GM23248 (cell line): ENCODE measurements at regions not wholly inside any gene's neighbourhood (a gene's known extent, or its start where the extent isn't known, plus 50 kb on each side); places are given as distances from the start of the nearest gene placed in this dataset.
A peak's percentile ranks its signal among the peaks of the same experiment; 100 is the strongest.

Source experiments
- DNase-seq: peaks from one replicate; pipeline ENCODE4 v3.0.0-alpha.2; 2015
- H2AFZ ChIP-seq: fragments of 200-600 bp; sonication (generic); 2 replicates; pipeline ENCODE4 v1.6.1; 2016; ENCODE audit warnings: antibody characterized with exemption
- H3F3A ChIP-seq: fragments of 200-600 bp; sonication (generic); 2 replicates; pipeline ENCODE4 v1.6.1; 2016; ENCODE audit warnings: mild to moderate bottlenecking, antibody characterized with exemption, mixed run types; ENCODE audit not compliant: insufficient read depth
- H3K27ac ChIP-seq: fragments of 200-600 bp; sonication (generic); 2 replicates; pipeline ENCODE4 v1.5.1; 2016; ENCODE audit warnings: mild to moderate bottlenecking
- H3K27me3 ChIP-seq: fragments of 200-600 bp; sonication (generic); replicated peaks from 2 replicates; pipeline ENCODE4 v1.6.1; 2016; ENCODE audit warnings: mild to moderate bottlenecking; ENCODE audit not compliant: insufficient read depth
- H3K36me3 ChIP-seq: fragments of 200-600 bp; sonication (generic); 2 replicates; pipeline ENCODE4 v1.6.1; 2016; ENCODE audit warnings: low read depth, mild to moderate bottlenecking
- H3K4me1 ChIP-seq: fragments of 200-600 bp; sonication (generic); 2 replicates; pipeline ENCODE4 v1.6.1; 2016; ENCODE audit warnings: mild to moderate bottlenecking; ENCODE audit not compliant: insufficient read depth
- H3K4me2 ChIP-seq: fragments of 200-600 bp; sonication (generic); one replicate; pipeline ENCODE4 v1.6.1; 2016; ENCODE audit warnings: mild to moderate bottlenecking; ENCODE audit not compliant: unreplicated experiment
- H3K4me3 ChIP-seq: fragments of 200-600 bp; sonication (generic); 2 replicates; pipeline ENCODE4 v1.5.1; 2016; ENCODE audit warnings: mild to moderate bottlenecking
- H3K79me2 ChIP-seq: fragments of 200-600 bp; sonication (generic); 2 replicates; pipeline ENCODE4 v1.6.1; 2016; ENCODE audit warnings: mild to moderate bottlenecking; ENCODE audit not compliant: insufficient read depth
- H3K9ac ChIP-seq: fragments of 200-600 bp; sonication (generic); 2 replicates; pipeline ENCODE4 v1.6.1; 2016; ENCODE audit warnings: mild to moderate bottlenecking
- H3K9me2 ChIP-seq: fragments of 200-600 bp; sonication (generic); 2 replicates; pipeline ENCODE4 v1.6.1; 2016; ENCODE audit warnings: mixed run types, mild to moderate bottlenecking, moderate library complexity; ENCODE audit not compliant: insufficient read depth
- H3K9me3 ChIP-seq: fragments of 200-600 bp; sonication (generic); one replicate; pipeline ENCODE4 v1.6.1; 2017; ENCODE audit warnings: low read depth
- H4K20me1 ChIP-seq: fragments of 200-600 bp; sonication (generic); 2 replicates; pipeline ENCODE4 v1.6.0; 2016; ENCODE audit not compliant: insufficient read depth
- EZH2 ChIP-seq: fragments of 200-600 bp; sonication (generic); IDR thresholded peaks from 2 replicates; pipeline ENCODE4 v1.6.1; 2018; ENCODE audit warnings: antibody characterized with exemption, mild to moderate bottlenecking; ENCODE audit not compliant: insufficient read depth, poor library complexity, severe bottlenecking
- EZH2phosphoT487 ChIP-seq: fragments of 200-600 bp; sonication (generic); IDR thresholded peaks from 2 replicates; pipeline ENCODE4 v1.6.1; 2018; ENCODE audit warnings: antibody characterized with exemption, moderate library complexity, mild to moderate bottlenecking, low read depth; ENCODE audit not compliant: insufficient read depth
- WGBS, 2 experiments: methylation state at CpG; one replicate each; pipeline ENCODE4 v1.1.6; 2015 to 2017; ENCODE audit warnings: low lambda C conversion rate in 2 of 2, low coverage in 1 of 2; ENCODE audit errors: missing lambda C conversion rate in 2 of 2; 5-methylcytosine and 5-hydroxymethylcytosine counted together
- in situ Hi-C: fragments of 300-500 bp; cut with MboI; formaldehyde crosslinking; loops from 2 replicates; pipeline ENCODE4 v1.15.0; 2020

DNA sequence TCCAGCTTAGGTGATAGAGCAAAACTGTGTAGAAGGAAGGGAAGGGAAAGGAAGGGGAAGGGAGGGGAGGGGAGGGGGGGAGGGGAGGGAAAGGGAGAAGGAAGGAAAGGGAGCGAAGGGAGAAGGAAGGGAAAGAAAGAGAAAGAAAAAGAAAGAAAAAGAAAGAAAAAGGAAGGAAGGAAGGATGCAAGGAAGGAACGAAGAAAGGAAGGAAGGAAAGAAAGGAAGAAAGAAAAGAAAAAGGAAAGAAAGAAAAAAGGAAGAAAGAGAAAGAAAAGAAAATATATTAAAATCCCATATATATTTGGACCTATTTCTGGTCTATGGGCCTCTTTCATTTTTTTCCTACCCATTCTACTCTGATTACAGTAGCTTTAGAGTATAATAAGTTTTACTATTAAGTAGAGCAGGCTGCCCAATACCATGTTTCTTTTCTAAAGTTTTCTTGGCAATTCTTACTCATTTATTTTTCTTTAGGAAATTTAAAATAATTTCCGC, 229.1 kb downstream of the AUH start:
- Histone ChIP-seq H3K9me2 (no peaks in the 10 kb centered on the region), H3K36me3 (no peaks in the 10 kb centered on the region), H3K4me2 (no peak overlapping the region), H2AFZ (no peak overlapping the region), H3K4me3 (no peak overlapping the region), H3K79me2 (no peaks in the 10 kb centered on the region), H4K20me1 (no peaks in the 10 kb centered on the region), H3K27me3 (no peaks in the 10 kb centered on the region), H3K4me1 (peaks cover 22% of the 10 kb centered on the region), H3K27ac (0 out of 2 replicates have a peak overlapping the region, but pooled peaks have one; percentile 93), H3K9ac (no peak overlapping the region), H3F3A (peaks cover 23% of the 10 kb centered on the region), H3K9me3 (no peaks in the 10 kb centered on the region)
- DNase-seq = no peak
- in situ Hi-C loops = no loop called here
- 93 to 94% methylated on average over 3 of the region's 3 CpGs for WGBS, 2 experiments
- TF ChIP-seq EZH2phosphoT487 (no peak), EZH2 (no peak)

DNA sequence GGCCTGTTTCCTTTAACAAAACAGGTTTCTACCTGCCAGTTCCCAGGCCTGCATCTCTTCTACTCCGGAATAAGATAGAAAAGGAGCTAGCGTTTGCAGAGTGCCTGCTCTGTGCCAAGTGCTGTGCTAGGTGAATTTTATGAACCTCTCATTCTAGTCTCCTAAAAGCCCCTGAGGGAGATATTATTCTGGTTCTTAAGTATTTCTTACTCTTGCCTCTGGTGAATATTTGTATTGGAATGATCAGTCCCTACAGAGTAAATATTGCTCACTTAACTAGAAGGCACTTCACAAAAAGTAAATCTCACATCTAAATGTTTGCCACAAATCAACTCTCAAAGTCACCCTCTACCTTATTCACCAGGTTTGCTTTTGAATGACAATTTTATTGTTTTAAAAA, 227.1 kb downstream of the AUH start:
- DNase-seq = no peak
- Histone ChIP-seq H3K9me2 (no peaks in the 10 kb centered on the region), H4K20me1 (no peaks in the 10 kb centered on the region), H3K9me3 (no peaks in the 10 kb centered on the region), H2AFZ (no peak overlapping the region), H3K36me3 (no peaks in the 10 kb centered on the region), H3K4me3 (no peak overlapping the region), H3K9ac (no peak overlapping the region), H3F3A (peaks cover 23% of the 10 kb centered on the region), H3K4me1 (peaks cover 32% of the 10 kb centered on the region), H3K27ac (no peak overlapping the region), H3K4me2 (no peak overlapping the region), H3K27me3 (no peaks in the 10 kb centered on the region), H3K79me2 (no peaks in the 10 kb centered on the region)
- 94% methylated on average over 2 of the region's 2 CpGs for WGBS, 2 experiments
- in situ Hi-C loops = no loop called here
- TF ChIP-seq EZH2 (no peak), EZH2phosphoT487 (no peak)

DNA sequence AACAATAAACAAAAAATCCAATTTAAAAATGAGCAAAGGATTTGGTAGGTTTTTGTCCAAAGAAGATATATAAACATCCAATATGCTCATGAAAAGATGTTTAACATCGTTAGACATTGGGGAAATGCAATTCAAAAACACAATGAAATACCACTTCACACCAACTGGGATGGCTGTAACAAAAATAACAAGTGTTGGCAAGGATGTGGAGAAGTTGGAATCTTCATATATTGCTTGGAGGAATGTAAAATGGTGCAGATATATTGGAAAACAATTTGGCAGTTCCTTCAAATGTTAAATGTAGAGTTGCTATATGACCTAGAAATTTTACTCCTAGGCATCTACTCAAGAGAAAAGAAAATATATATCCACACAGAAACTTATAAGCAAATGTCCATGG, 224.3 kb downstream of the AUH start:
- no peak overlapping the region for H2AFZ ChIP-seq
- H3K9me2 ChIP-seq = no peaks in the 10 kb centered on the region
- H3K4me2 ChIP-seq = no peak overlapping the region
- in situ Hi-C loops = no loop called here
- H3K27me3 ChIP-seq = no peaks in the 10 kb centered on the region
- no peaks in the 10 kb centered on the region for H4K20me1 ChIP-seq
- no peaks in the 10 kb centered on the region for H3K9me3 ChIP-seq
- H3K27ac ChIP-seq = no peak overlapping the region
- WGBS, 2 experiments = 96 to 98% methylated on average over 1 of the region's 1 CpG
- H3K9ac ChIP-seq = no peak overlapping the region
- no peaks in the 10 kb centered on the region for H3K36me3 ChIP-seq
- peaks cover 12% of the 10 kb centered on the region for H3K4me1 ChIP-seq
- no peak for DNase-seq
- TF ChIP-seq EZH2 (no peak), EZH2phosphoT487 (no peak)
- H3F3A ChIP-seq = no peaks in the 10 kb centered on the region
- H3K4me3 ChIP-seq = no peak overlapping the region
- no peaks in the 10 kb centered on the region for H3K79me2 ChIP-seq

DNA sequence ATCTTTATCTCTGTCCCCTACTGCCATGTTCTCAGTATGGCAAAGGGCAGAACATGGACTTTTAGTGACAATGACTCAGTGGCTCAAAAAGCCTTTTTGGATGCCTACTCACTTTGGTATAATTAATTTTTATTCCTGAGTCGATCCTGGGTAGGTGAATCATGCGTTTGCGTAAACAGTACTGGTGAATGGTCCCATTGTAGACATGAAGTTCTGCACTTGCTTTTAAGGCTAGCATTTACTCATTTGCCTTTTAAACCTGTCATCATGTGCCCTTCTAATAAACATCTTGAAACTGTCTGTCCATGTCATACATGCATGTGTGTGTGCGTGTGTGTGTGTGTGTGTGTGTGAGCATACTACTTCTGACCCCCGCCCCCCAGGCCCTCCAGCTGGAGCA, 223.0 kb downstream of the AUH start:
- Histone ChIP-seq H3F3A (no peaks in the 10 kb centered on the region), H2AFZ (no peak overlapping the region), H3K79me2 (no peaks in the 10 kb centered on the region), H3K9me2 (no peaks in the 10 kb centered on the region), H3K4me2 (no peak overlapping the region), H4K20me1 (no peaks in the 10 kb centered on the region), H3K4me1 (peaks cover 16% of the 10 kb centered on the region), H3K9me3 (no peaks in the 10 kb centered on the region), H3K4me3 (no peak overlapping the region), H3K36me3 (no peaks in the 10 kb centered on the region), H3K9ac (no peak overlapping the region), H3K27me3 (no peaks in the 10 kb centered on the region), H3K27ac (peak overlapping the region; percentile 31)
- 30 to 31% methylated on average over 5 of the region's 5 CpGs for WGBS, 2 experiments
- in situ Hi-C loops = no loop called here
- peak; percentile 87 for DNase-seq
- no peak for TF ChIP-seq EZH2
- peak; percentile 91; the same call in 1 of the 2 replicates for TF ChIP-seq EZH2phosphoT487
